ENCODE measurements at regions not wholly inside any gene's neighbourhood (a gene's known extent, or its start where the extent isn't known, plus 50 kb on each side); places are given as distances from the start of the nearest gene placed in this dataset.

- no peaks in the 10 kb centered on the region for H3K36me3 ChIP-seq (replicated peaks in 1 of 2; ENCODE audit: control insufficient read depth in 1 of 2, insufficient read depth in 2 of 2, low read length in 2 of 2)
- no peaks in the 10 kb centered on the region for H3K27me3 ChIP-seq (ENCODE audit: control insufficient read depth in 1 of 2, insufficient read depth in 2 of 2, low read length in 2 of 2)
- FAIRE-seq = no peak
- ChIA-PET POLR2A (no interaction called here), CTCF (ENCODE audit: low intra/inter-chr PET ratio, low total read pairs) (no interaction called here)
- no peak overlapping the region for H2AFZ ChIP-seq (ENCODE audit: low read length)
- H3K4me1 ChIP-seq (ENCODE audit: insufficient read depth, low read length) = peaks cover under 1% of the 10 kb centered on the region; the same call in 1 of the 2 replicates
- H4K20me1 ChIP-seq (ENCODE audit: insufficient read depth, low read length) = no peaks in the 10 kb centered on the region
- H3K4me3 ChIP-seq (replicated peaks in 1 of 3; ENCODE audit: insufficient read depth in 1 of 3, low read depth in 2 of 3, low read length in 3 of 3) = no peak overlapping the region
- intact Hi-C loops (cut with micrococcal nuclease; ENCODE audit: unreplicated experiment) = no loop called here
- in situ Hi-C loops (cut with HindIII; ENCODE audit: extremely low pct_ligation_motif_present, low pct_unique_long_range_greater_than_20kb) = no loop called here
- TF ChIP-seq ZNF431 (CRISPR knock-in tag; IDR thresholded peaks at IDR 0.05; ENCODE audit: borderline replicate concordance, low read depth) (no peak), NR2F1 (CRISPR knock-in tag; IDR thresholded peaks at IDR 0.05) (no peak)
- no peaks in the 10 kb centered on the region for H3K79me2 ChIP-seq (ENCODE audit: insufficient read depth, low read length)
- no peak overlapping the region for H3K27ac ChIP-seq (ENCODE audit: extremely low read length, insufficient read depth, low read length)
- H3K9me3 ChIP-seq (ENCODE audit: low read length) = no peaks in the 10 kb centered on the region
- no peak for ATAC-seq
- WGBS (ENCODE audit: low lambda C conversion rate) = 3% methylated on average over 2 of the region's 2 CpGs
- no TSS peak for BruUV-seq (replicated peaks)
- no peak overlapping the region for H3K4me2 ChIP-seq (ENCODE audit: low read depth, low read length)
- H3K9ac ChIP-seq (ENCODE audit: insufficient read depth, low read depth, low read length) = no peak overlapping the region
- DNase-seq (ENCODE audit: low spot score) = no peak
These were observed 560.8 kb downstream of the CD109 start for GRCh38 chr6:74256781-74257180.

DNA sequence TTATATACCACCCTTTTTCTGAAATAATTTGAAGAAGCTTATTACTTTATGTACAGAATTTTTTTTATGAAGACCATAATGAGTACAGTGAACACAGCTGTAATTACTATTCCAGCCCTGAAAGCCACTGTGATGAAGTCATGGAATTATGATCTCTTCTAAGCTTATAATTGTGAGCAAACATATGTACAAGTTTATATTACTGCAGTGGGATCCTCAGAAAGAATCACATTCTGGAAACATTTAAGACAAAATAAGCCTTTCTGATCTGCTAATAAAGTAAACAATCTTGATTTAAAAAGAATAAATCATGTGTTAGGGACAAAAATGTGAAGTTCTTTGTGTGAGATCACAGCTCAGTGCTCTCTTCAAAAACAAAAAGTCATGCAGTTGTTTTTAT lies 560.4 kb downstream of the CD109 start:
- H3K36me3 ChIP-seq (replicated peaks in 1 of 2; ENCODE audit: control insufficient read depth in 1 of 2, insufficient read depth in 2 of 2, low read length in 2 of 2) = no peaks in the 10 kb centered on the region
- DNase-seq (ENCODE audit: low spot score) (no peak), ATAC-seq (no peak), FAIRE-seq (no peak)
- H3K27me3 ChIP-seq (ENCODE audit: control insufficient read depth in 1 of 2, insufficient read depth in 2 of 2, low read length in 2 of 2) = no peaks in the 10 kb centered on the region
- no peaks in the 10 kb centered on the region for H3K9me3 ChIP-seq (ENCODE audit: low read length)
- H3K9ac ChIP-seq (ENCODE audit: insufficient read depth, low read depth, low read length) = no peak overlapping the region
- peaks cover 5% of the 10 kb centered on the region for H3K4me1 ChIP-seq (ENCODE audit: insufficient read depth, low read length)
- in situ Hi-C loops (cut with HindIII; ENCODE audit: extremely low pct_ligation_motif_present, low pct_unique_long_range_greater_than_20kb) (no loop called here), intact Hi-C loops (cut with micrococcal nuclease; ENCODE audit: unreplicated experiment) (no loop called here)
- POLR2A ChIA-PET = no interaction called here
- CTCF ChIA-PET (ENCODE audit: low intra/inter-chr PET ratio, low total read pairs) = no interaction called here
- no TSS peak for BruUV-seq (replicated peaks)
- H2AFZ ChIP-seq (ENCODE audit: low read length) = no peak overlapping the region
- no peak overlapping the region for H3K4me3 ChIP-seq (replicated peaks in 1 of 3; ENCODE audit: insufficient read depth in 1 of 3, low read depth in 2 of 3, low read length in 3 of 3)
- H3K79me2 ChIP-seq (ENCODE audit: insufficient read depth, low read length) = no peaks in the 10 kb centered on the region
- no peak overlapping the region for H3K27ac ChIP-seq (ENCODE audit: extremely low read length, insufficient read depth, low read length)
- H4K20me1 ChIP-seq (ENCODE audit: insufficient read depth, low read length) = no peaks in the 10 kb centered on the region
- no peak overlapping the region for H3K4me2 ChIP-seq (ENCODE audit: low read depth, low read length)
- TF ChIP-seq ZBTB3 (CRISPR knock-in tag; IDR thresholded peaks at IDR 0.05; ENCODE audit: borderline replicate concordance, low read depth) = no peak
- no peak for TF ChIP-seq EEA1 (CRISPR knock-in tag; IDR thresholded peaks at IDR 0.05; ENCODE audit: borderline replicate concordance)
- no peak for TF ChIP-seq ZNF749 (CRISPR knock-in tag; IDR thresholded peaks at IDR 0.05; ENCODE audit: borderline replicate concordance)
- no peak for TF ChIP-seq PAF1 (CRISPR knock-in tag; IDR thresholded peaks at IDR 0.05)
- no peak for TF ChIP-seq ZNF20 (CRISPR knock-in tag; IDR thresholded peaks at IDR 0.05)
- TF ChIP-seq ZSCAN9 (CRISPR knock-in tag; IDR thresholded peaks at IDR 0.05; ENCODE audit: borderline replicate concordance) = no peak
- no peak for TF ChIP-seq ZNF782 (CRISPR knock-in tag; IDR thresholded peaks at IDR 0.05; ENCODE audit: borderline replicate concordance)
- TF ChIP-seq ATF3 (CRISPR knock-in tag; IDR thresholded peaks at IDR 0.05) = no peak
- TF ChIP-seq CREB3 (CRISPR knock-in tag; IDR thresholded peaks at IDR 0.05) = no peak
- TF ChIP-seq TCF7 (IDR thresholded peaks at IDR 0.05; ENCODE audit: low read depth) = no peak
- no peak for TF ChIP-seq GMEB1 (CRISPR knock-in tag; IDR thresholded peaks at IDR 0.05; ENCODE audit: borderline replicate concordance)
- no peak for TF ChIP-seq RFXAP (CRISPR knock-in tag; IDR thresholded peaks at IDR 0.05; ENCODE audit: borderline replicate concordance)
- no peak for TF ChIP-seq PRPF4 (IDR thresholded peaks at IDR 0.05; ENCODE audit: low read depth, low read length, poor library complexity, severe bottlenecking)
- TF ChIP-seq RBAK (CRISPR knock-in tag; IDR thresholded peaks at IDR 0.05) = no peak
- no peak for TF ChIP-seq AGO2 (optimal IDR thresholded peaks at IDR 0.05; ENCODE audit: low read depth, low read length)
- no peak for TF ChIP-seq ZNF737 (CRISPR knock-in tag; IDR thresholded peaks at IDR 0.05; ENCODE audit: borderline replicate concordance)

Measured in HepG2 (cell line).